ENCODE measurements at regions not wholly inside any gene's neighbourhood (a gene's known extent, or its start where the extent isn't known, plus 50 kb on each side); places are given as distances from the start of the nearest gene placed in this dataset.

DNA sequence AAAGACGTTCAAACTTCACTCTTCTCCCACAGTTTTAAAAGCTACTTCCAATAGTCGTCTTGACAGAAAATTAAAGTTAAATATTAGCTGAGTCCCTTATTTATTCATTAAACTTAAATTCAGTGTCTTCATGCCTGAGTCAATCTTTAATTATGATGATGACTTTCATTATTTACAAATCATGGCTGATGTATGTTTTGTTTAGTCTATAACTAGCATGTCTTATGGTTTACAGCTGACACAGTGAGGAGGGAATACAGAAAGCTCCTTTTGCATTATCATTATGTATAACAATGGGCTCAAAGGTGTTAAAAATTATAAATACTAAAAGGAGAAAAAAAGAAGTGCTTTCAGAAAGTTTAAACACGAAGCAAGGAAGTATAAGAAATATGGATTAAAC lies 1333.1 kb downstream of the CDH8 start:
- Histone ChIP-seq H3K27me3 (ENCODE audit: control insufficient read depth, insufficient read depth, low read length) (no peaks in the 10 kb centered on the region), H3K4me3 (ENCODE audit: low read depth, low read length) (no peak overlapping the region), H3K36me3 (ENCODE audit: control insufficient read depth, insufficient read depth, low read length) (no peaks in the 10 kb centered on the region)
- ChIA-PET CTCF (no interaction called here), POLR2A (no interaction called here)
- TF ChIP-seq, protein P1, sequence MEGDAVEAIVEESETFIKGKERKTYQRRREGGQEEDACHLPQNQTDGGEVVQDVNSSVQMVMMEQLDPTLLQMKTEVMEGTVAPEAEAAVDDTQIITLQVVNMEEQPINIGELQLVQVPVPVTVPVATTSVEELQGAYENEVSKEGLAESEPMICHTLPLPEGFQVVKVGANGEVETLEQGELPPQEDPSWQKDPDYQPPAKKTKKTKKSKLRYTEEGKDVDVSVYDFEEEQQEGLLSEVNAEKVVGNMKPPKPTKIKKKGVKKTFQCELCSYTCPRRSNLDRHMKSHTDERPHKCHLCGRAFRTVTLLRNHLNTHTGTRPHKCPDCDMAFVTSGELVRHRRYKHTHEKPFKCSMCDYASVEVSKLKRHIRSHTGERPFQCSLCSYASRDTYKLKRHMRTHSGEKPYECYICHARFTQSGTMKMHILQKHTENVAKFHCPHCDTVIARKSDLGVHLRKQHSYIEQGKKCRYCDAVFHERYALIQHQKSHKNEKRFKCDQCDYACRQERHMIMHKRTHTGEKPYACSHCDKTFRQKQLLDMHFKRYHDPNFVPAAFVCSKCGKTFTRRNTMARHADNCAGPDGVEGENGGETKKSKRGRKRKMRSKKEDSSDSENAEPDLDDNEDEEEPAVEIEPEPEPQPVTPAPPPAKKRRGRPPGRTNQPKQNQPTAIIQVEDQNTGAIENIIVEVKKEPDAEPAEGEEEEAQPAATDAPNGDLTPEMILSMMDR (IDR thresholded peaks at IDR 0.05; ENCODE audit: insufficient read depth, low read depth, low read length), result no peak
- no peak for DNase-seq (ENCODE audit: low read depth)

DNA sequence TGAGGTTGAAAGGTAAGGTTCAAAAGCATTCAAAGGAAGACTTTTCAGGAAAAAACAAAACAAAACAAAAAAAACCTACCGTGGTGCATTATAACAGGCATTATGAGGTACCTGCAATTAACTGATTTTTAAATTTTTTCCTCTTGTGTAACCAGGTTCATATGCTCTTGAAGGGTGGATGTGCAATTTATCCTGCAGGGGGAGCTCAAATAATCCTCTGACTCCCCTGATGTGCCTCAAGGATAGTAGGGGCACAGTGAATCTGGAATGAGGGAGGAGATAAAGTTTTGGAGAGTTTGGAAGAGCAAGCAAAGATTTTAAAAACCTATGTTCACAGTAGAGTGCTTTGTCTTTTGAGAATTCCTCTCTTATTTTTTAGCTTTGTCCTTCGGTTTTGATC lies 1349.4 kb downstream of the CDH8 start:
- TF ChIP-seq, protein P1 (IDR thresholded peaks at IDR 0.05; ENCODE audit: insufficient read depth, low read depth, low read length), result no peak
- H3K36me3 ChIP-seq (ENCODE audit: control insufficient read depth, insufficient read depth, low read length), result no peaks in the 10 kb centered on the region
- H3K27me3 ChIP-seq (ENCODE audit: control insufficient read depth, insufficient read depth, low read length), result no peaks in the 10 kb centered on the region
- ChIA-PET POLR2A (no interaction called here), CTCF (interaction anchor here (1.1 kb wide), 1 partner anchor 64 kb away, joined by 3 read pairs; no protein-coding TSS in a partner anchor)
- no peak overlapping the region for H3K4me3 ChIP-seq (ENCODE audit: low read depth, low read length)
- DNase-seq (ENCODE audit: low read depth), result no peak

DNA sequence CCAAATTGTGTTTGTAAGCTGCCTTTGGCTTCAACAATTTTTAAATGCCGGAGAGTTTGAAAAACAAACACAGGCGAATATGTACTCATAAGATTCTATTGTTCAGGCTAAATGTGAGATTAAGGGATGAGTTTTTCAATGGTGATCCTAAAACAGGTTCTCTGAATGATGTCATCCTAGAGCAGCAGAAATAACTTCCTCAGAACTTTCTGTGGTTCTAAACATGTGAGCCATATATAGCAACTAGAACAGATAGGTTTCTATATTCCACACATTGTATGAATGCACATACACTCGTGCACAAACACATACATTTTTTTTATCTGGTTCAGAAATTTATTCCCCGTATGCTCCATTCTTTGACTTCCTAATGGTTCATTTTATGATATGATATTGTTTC lies 1352.2 kb downstream of the CDH8 start:
- ChIA-PET POLR2A (no interaction called here), CTCF (no interaction called here)
- TF ChIP-seq, protein P1 (IDR thresholded peaks at IDR 0.05; ENCODE audit: insufficient read depth, low read depth, low read length), result no peak
- no peaks in the 10 kb centered on the region for H3K36me3 ChIP-seq (ENCODE audit: control insufficient read depth, insufficient read depth, low read length)
- DNase-seq (ENCODE audit: low read depth), result no peak
- no peak overlapping the region for H3K4me3 ChIP-seq (ENCODE audit: low read depth, low read length)
- no peaks in the 10 kb centered on the region for H3K27me3 ChIP-seq (ENCODE audit: control insufficient read depth, insufficient read depth, low read length)

DNA sequence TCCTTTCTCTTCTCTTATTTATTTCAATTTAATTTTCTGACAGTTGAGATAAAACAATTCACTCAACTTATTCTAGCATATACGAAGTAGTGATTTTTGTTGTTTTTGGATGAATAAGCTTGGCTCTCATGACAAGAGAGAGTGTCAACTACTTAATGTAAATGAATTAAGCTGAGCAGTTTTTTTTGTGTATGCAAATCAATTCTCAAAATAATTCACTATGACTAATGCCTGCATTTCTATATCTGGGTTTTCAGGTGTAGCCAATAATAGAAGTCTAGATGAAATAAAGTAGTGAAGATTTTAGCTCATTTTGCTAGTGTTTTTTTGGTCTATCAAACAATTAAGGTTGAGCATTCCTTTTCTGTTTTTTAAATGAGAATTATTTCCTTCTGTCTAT lies 1354.0 kb downstream of the CDH8 start:
- H3K36me3 ChIP-seq (ENCODE audit: control insufficient read depth, insufficient read depth, low read length), result no peaks in the 10 kb centered on the region
- H3K4me3 ChIP-seq (ENCODE audit: low read depth, low read length), result no peak overlapping the region
- no peaks in the 10 kb centered on the region for H3K27me3 ChIP-seq (ENCODE audit: control insufficient read depth, insufficient read depth, low read length)
- TF ChIP-seq, protein P1 (IDR thresholded peaks at IDR 0.05; ENCODE audit: insufficient read depth, low read depth, low read length), result no peak
- ChIA-PET CTCF (no interaction called here), POLR2A (no interaction called here)
- no peak for DNase-seq (ENCODE audit: low read depth)

DNA sequence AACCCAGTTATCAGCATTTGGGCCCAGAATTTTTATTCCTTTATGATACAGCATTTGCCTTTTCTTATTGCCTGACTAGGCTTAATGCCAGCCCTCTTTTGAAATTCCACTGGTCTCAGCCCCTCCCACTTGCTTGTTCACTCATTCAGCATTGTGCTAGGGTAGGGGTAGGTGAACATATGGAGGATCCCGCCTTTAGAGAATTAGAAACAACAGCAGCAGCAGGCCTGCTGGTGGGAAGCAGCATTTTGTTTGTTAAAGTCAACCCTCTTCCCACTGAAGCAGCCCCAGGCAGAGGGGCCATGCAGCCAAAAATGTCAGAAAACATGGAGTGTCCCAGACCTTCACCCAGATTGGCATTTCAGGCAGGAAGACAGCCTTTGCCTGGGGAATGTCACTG lies 1355.2 kb downstream of the CDH8 start:
- Histone ChIP-seq H3K27me3 (ENCODE audit: control insufficient read depth, insufficient read depth, low read length) (no peaks in the 10 kb centered on the region), H3K36me3 (ENCODE audit: control insufficient read depth, insufficient read depth, low read length) (no peaks in the 10 kb centered on the region), H3K4me3 (ENCODE audit: low read depth, low read length) (no peak overlapping the region)
- POLR2A ChIA-PET, result no interaction called here
- CTCF ChIA-PET, result no interaction called here
- TF ChIP-seq, protein P1 (IDR thresholded peaks at IDR 0.05; ENCODE audit: insufficient read depth, low read depth, low read length), result no peak
- DNase-seq (ENCODE audit: low read depth), result no peak

Measured in BJ (cell line).